IPS-18c (cell line): ENCODE measurements at regions not wholly inside any gene's neighbourhood (a gene's known extent, or its start where the extent isn't known, plus 50 kb on each side); places are given as distances from the start of the nearest gene placed in this dataset.

ENCODE experiments used
- H3K4me3 ChIP-seq: 2 replicates; pipeline ENCODE4 v1.7.0; 2013; ENCODE audit warnings: low read depth, mild to moderate bottlenecking, low read length, moderate library complexity; ENCODE audit not compliant: insufficient read depth
- H3K9me3 ChIP-seq: one replicate; pipeline ENCODE4 v1.6.1; 2013; ENCODE audit warnings: mild to moderate bottlenecking, low read length, moderate library complexity; ENCODE audit not compliant: control insufficient read depth, insufficient read depth

DNA sequence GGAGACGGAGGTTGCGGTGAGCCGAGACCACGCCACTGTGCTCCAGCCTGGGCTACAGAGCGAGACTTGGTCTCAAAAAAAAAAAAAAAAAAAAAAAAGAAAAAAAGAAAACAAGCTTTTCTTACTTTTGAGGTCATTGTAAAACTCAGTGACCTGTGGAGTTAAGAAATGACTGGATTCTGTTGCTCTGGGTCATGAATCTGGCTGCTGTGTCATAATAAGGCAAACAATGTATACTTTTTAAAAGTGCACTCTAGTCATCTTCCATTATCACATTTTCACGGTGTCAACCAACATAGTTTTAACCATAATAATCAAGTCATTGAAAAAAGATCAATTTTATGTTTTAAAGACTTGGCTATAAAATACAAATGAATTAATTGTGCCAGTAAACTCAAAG, 1186.6 kb downstream of the DIAPH3 start:
- H3K9me3 ChIP-seq: no peaks in the 10 kb centered on the region

DNA sequence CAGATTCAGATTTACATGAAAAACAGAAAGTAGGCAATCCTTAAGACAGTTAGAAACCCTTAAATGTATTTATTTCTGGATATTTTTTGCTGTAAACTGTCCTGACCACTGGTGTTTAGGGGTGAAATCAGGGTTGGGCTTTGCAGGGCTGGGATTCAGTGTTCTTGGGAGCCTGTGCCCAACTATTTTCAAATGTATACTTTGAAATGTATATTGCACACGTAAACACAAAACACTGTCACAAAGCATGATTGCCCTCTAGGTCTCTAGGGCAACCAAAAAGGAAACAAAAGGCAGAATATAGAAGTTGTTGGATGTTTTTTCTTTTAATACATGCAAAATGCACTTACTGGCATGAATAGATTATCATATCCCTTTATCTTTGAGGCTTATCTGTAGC, 1185.4 kb downstream of the DIAPH3 start:
- no peak overlapping the region for H3K4me3 ChIP-seq
- H3K9me3 ChIP-seq: no peaks in the 10 kb centered on the region

More for the DNA sequence above, 1186.6 kb downstream of the DIAPH3 start:
- H3K4me3 ChIP-seq: no peak overlapping the region

DNA sequence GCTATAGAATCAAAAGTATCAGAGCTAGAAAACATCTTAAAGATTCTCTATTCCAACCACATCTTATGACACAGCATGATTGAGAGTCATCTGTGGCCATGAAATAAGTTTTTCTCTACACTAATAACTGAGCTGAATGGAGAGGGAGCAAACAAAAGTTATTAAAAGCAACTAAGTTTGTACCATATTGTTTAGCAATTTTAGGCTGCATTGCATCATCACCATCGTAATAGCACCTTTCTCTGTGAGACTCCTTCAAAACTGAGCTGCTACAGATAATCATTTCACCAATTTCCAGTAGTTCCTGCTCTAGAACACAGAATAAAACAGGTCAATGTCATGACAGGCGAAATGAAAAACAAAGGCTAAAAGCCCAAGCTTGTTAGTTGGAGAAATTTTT, 1183.9 kb downstream of the DIAPH3 start:
- H3K9me3 ChIP-seq: no peaks in the 10 kb centered on the region

DNA sequence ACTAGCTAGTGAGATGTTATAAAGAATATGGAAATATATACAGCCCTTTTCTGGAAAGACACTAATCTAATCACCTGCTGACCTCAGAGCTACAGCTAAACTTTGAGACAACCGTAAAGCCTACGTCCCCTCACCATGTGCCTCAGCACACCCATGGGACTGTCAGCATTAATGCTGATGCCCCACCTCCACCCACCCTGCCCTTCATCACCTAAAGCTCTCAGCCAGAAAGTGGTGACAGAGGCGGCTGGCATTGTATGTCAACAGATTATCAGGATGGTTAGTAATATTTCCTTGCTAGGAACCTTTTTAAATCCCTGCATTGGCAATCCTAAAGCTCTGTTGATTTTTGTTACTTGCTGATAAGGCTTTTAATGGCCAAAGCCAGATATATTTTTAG, 1177.9 kb downstream of the DIAPH3 start:
- no peak overlapping the region for H3K4me3 ChIP-seq

More for the DNA sequence above, 1183.9 kb downstream of the DIAPH3 start:
- H3K4me3 ChIP-seq: no peak overlapping the region

DNA sequence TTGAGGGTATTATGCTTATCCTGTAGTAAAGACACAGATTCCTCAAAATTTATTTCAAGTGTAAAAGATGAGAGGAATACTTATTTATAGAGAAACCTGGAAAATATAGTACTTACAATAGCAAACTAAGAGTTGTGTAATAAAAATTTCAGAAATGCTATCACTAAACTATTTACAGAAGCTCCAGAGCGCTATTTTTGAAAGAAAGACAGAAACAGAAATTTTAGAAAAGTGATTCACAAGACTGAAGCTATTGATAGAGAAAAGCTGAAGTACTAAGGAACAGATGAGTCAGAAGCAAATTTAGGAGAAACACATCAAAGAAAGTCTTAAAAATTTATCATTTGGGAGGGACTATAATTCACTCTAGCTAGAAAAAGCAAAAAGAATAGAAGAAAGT, 1174.2 kb downstream of the DIAPH3 start:
- Histone ChIP-seq H3K9me3 (no peaks in the 10 kb centered on the region), H3K4me3 (no peak overlapping the region)

More for the DNA sequence above, 1177.9 kb downstream of the DIAPH3 start:
- no peaks in the 10 kb centered on the region for H3K9me3 ChIP-seq

DNA sequence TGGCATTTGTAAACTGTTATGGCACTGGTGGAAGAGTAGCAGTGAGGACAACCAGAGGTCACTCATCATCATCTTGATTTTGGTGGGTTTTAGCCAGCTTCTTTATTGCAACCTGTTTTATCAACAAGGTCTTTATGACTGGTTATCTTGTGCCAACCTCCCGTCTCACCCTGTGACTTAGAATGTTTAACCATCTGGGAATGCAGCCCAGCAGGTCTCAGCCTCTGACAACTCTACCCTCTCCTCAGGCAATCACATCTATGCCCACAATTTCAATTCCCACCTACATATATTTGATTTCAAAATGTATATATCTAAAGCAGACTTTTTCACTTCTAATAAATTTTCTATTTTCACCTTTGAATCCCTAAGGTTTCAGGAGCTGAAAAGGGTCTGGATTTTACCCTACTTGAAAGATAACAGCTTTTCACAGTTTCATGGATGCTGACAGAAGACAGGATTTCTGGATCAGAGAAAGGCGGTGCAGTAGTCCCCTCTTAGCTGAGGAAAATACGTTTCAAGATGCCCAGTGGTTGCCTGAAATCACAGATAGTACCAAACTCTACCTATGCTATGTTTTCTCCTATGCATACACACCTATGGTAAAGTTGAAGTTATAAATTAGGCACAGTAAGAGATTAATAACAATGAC, 1171.8 kb downstream of the DIAPH3 start:
- Histone ChIP-seq H3K4me3 (no peak overlapping the region), H3K9me3 (no peaks in the 10 kb centered on the region)

DNA sequence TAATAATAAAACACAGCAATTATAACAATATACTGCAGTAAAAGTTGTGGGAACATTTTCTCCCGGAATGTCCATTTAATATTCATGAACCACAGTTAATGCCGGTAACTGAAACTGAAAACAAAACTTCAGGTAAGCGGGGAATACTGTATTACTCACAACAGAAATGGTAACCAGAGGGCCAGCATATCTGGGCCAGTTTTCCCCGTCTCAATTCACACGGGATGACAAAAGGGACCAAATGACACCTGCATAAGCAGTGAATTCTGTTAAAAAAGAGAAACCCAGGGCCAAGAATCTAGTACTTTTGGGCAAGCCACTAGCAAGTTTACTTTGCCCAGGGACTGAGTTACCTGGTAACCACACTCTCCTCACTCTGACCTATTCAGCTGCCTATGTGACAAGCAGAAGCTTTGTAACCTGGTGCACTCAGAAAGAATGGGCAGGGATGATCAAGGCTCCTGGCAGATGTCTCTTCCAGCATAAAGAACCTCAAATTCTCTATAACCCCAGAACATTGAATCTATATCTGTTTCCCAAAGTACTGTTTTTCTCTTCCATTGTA, 1171.2 kb downstream of the DIAPH3 start:
- Histone ChIP-seq H3K9me3 (no peaks in the 10 kb centered on the region), H3K4me3 (no peak overlapping the region)

DNA sequence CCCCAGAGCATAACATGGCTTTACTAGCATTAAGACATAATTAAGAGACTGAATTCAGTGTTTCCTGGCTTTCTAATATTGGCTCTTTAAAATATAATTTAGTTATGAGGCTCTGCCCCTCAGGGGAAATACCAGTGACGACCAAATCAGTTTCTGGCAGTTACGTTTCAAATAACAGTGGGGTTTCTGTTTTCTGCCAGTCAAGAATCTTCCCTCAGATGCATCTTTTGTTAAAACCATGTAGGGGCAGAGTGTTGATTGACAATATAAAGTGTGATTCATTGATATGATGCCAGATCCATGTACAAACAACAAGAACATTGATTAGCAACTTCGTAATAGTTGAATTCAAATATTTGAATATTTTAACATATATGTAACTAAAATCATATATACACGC, 1169.7 kb downstream of the DIAPH3 start:
- H3K9me3 ChIP-seq: no peaks in the 10 kb centered on the region
- H3K4me3 ChIP-seq: no peak overlapping the region

DNA sequence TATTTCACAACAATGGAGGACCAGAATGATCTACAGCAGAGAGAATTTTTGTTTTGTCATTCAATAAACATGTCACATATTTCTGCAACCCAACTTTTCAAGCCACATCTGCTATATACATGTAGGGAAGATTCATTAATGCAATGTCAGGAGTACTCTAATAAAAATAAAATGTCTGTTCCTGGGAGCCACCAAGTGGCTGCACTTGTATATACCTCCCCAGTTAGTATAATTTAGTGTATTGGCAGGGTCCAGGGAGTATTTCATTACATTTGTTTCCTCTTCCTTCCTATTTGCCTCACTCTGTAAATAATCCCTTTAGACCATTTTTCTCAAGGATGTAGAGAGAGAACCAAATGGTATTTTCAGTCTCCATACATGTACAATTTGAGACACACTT, 1169.0 kb downstream of the DIAPH3 start:
- no peaks in the 10 kb centered on the region for H3K9me3 ChIP-seq
- H3K4me3 ChIP-seq: no peak overlapping the region

DNA sequence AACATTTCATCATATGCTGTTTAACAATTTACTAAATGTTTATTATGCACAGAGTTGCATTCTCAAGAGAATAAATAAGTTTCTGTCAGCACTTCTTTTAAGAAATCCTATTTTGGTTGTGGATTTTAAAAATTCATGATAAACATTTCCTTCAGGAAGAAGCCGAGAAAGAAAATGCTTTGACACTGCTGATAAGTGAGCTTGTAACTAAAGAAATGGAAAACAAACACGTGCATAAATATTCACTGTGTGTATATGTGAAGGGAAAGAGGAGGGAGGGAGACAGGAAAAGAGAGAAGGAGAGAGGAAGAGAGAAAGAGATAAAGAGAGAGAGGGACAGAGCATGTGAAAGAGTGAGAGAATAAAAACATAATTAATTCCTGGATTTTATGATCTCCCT, 1165.0 kb downstream of the DIAPH3 start:
- Histone ChIP-seq H3K9me3 (no peaks in the 10 kb centered on the region), H3K4me3 (no peak overlapping the region)

DNA sequence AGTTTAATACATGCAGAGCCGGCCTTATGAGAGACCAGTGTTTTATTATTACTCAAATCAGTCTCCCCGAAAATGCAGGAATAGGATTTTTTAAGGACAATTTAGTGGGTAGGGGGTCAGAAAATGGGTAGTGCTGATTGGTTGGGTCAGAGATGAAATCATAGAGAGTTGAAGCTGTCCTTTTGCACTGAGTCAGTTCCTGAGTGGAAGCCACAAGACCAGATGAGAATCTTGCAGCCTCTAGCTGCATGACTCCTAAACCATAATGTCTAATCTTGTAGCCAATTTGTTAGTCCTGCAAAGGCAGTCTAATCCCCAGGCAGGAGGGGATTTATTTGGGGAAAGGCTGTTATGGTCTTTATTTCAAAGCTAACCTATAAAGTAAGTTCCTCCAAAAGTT, 1163.9 kb downstream of the DIAPH3 start:
- Histone ChIP-seq H3K4me3 (no peak overlapping the region), H3K9me3 (no peaks in the 10 kb centered on the region)

DNA sequence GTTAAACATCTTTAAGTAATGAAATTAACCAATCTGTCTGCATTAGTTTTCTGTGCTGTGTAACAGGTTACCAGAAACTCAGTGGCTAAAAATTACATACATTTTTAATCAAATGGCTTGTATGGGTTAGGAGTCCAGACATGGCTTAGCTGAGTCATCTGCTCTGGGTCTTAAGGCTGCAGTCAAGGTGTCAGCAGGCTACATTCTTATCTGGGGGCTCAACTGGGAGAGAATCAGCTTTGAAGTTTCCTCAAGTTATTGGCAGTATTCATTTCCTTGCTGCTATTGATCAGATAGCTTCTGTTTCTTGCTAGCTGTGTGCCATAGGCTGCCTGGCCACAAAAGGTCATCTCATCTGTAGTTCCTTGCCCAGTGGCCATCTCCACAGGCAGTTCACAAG, 1163.0 kb downstream of the DIAPH3 start:
- no peaks in the 10 kb centered on the region for H3K9me3 ChIP-seq
- no peak overlapping the region for H3K4me3 ChIP-seq

DNA sequence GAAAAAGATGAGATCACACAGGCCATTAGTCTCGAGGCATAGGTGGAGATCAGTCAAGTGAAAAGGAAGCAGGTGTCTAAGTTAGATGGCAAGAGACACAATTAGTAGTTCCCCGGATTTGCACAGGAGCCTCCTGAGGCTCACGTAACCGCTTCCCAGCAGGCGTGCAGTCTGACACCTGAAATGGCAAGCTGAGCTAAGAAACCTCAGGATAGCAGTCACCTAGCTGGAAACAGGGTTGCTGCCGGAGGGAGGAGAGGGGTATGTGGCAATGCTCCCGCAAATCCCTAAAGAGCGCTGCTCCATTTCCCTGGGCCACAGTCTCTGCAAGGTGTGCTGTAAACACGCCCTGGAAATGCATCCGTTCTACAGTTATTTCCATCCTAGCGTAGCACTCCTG, 1151.0 kb downstream of the DIAPH3 start:
- Histone ChIP-seq H3K4me3 (no peak overlapping the region), H3K9me3 (no peaks in the 10 kb centered on the region)

DNA sequence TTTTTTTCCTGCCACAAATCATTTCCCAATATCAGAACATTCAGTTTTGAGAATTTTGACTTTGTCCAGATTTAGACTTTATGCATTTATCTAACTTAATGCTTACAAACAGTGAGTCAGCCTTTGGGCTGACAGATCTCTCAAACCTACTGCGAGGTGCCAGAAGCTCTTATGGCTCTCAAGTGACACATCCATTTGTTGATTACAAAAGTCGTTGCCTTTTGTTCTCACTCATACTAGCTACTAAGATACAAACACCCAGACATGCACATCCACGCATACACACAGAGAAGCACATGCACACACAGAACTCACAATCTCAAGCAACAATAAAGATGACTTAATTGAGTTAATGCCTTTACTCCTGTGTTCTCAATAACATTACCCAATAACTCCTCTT, 1147.5 kb downstream of the DIAPH3 start:
- Histone ChIP-seq H3K4me3 (no peak overlapping the region), H3K9me3 (no peaks in the 10 kb centered on the region)

DNA sequence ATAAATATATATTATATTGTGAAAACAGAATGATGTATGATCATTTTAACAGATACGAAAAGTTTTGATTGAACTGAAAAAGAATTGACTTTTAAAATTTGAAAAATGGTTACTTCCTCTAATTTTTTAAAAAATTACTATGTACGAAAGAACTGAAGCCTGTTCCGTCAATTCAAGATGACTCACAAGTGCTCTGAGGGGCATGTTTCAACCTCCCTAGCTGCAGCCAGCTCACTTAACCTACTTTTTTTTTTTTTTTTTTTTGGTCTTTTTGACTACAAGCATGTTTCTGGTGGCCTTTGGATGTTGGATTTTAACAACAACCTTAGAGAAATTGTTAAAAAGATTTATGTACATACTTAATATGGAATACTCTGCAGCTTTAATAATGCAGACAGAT, 1139.3 kb downstream of the DIAPH3 start:
- Histone ChIP-seq H3K4me3 (no peak overlapping the region), H3K9me3 (no peaks in the 10 kb centered on the region)

DNA sequence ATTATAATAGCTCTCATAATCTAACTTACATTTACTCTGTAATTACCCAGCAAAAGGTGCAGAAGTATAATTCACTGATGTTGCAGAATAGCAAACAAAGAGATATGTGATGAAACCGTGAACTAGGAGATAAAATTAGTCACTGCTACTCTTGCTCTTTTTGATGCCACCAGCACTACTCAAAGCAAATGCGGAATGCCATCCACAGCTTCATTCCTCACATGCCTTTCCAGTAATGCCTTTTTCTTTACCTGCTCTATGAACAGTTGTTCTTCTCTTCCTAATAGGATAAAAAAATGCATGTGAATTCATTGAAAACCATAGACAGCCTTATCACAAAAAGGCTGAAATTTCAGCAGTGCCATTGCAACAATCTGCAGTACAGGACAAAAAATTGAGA, 1129.5 kb downstream of the DIAPH3 start:
- H3K9me3 ChIP-seq: no peaks in the 10 kb centered on the region
- no peak overlapping the region for H3K4me3 ChIP-seq

DNA sequence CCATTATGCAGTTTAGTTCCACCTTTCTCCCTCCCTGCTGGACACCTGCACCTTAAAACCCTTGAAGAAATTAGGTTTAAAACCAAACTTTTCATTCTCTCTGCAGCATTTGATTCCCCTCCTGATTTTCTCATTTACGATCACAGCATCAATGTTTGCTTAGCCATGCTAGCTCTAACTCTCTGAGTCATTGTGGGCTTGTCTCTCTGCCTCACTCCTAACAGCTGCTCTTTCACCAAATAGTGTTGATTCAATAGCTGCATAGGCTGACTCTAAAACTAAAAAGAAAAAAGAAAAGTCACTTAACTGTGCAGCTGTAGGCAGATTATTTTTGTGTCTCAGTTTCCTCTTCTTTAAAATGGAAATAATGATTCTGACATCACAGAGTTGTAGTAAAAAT, 1124.9 kb downstream of the DIAPH3 start:
- Histone ChIP-seq H3K4me3 (no peak overlapping the region), H3K9me3 (no peaks in the 10 kb centered on the region)

DNA sequence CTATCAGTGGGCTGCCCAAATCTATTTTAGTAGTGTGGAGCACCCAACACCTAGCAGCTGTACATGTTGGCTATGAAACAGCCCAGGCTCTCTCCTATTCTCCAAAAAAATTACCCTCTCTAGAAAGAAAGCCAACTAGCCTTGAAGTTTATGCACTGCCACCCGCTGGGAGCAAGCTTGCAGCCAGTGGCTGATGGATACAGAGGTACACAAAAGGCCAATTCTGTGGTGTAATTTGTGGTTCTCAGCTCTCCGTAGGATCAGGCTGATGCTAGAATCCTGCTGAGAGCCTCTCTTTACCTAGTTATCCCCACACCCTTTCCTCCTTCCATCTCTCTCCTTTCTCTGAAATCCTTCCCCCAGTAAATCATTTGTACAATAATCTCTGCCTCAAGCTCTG, 1120.7 kb downstream of the DIAPH3 start:
- no peak overlapping the region for H3K4me3 ChIP-seq
- H3K9me3 ChIP-seq: no peaks in the 10 kb centered on the region

DNA sequence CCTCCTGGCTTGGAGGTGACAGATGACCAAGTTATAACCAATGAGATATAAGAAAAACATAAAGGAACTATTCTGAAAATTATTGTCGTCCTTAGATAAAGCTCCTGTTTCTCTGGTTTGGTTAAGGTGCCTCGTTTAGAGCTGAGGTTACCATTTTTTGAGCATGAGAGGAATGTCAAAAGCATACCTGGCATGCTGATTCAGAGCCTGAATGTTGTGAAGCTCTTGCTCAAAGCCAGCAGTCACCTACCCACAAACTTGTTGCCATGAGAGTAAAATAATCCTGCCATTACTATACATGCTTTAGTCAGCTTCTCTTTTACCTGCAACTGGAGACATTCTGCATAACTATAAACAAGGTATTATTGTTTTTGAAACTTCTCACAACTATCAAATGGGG, 1116.2 kb downstream of the DIAPH3 start:
- no peak overlapping the region for H3K4me3 ChIP-seq
- no peaks in the 10 kb centered on the region for H3K9me3 ChIP-seq
